ENCODE measurements at regions not wholly inside any gene's neighbourhood (a gene's known extent, or its start where the extent isn't known, plus 50 kb on each side); places are given as distances from the start of the nearest gene placed in this dataset.
"Not testable (repeated sequence)": the region's sequence is repeated elsewhere in the genome, so short reads cannot be mapped to it uniquely, and the experiment has no call there.

GRCh38 chr19:20359933-20360720 is 193.1 kb downstream of the ZNF486 start:
- Mint-ChIP-seq H3K27ac (no peak overlapping the region), H3K27me3 (no peaks in the 10 kb centered on the region), H3K36me3 (ENCODE audit: low read depth) (no peaks in the 10 kb centered on the region), H3K4me1 (no peaks in the 10 kb centered on the region), H3K9me3 (peaks cover 32% of the 10 kb centered on the region), H3K4me3 (no peak overlapping the region)
- ChIA-PET POLR2A (no interaction called here), CTCF (no interaction called here)
- DNase-seq, result no peak

GRCh38 chr19:20358841-20359465 is 191.9 kb downstream of the ZNF486 start:
- POLR2A ChIA-PET; CTCF ChIA-PET; H3K4me3 Mint-ChIP-seq; H3K4me1 Mint-ChIP-seq; H3K27me3 Mint-ChIP-seq; H3K27ac Mint-ChIP-seq; DNase-seq; H3K36me3 Mint-ChIP-seq (ENCODE audit: low read depth): not testable (repeated sequence)
- H3K9me3 Mint-ChIP-seq, result peaks cover 28% of the 10 kb centered on the region

GRCh38 chr19:20357921-20358320 is 190.9 kb downstream of the ZNF486 start:
- ChIA-PET CTCF (interaction anchor here (0.7 kb wide), 1 partner anchor 98 kb away, joined by 3 read pairs; no protein-coding TSS in a partner anchor), POLR2A (no interaction called here)
- Mint-ChIP-seq H3K36me3 (ENCODE audit: low read depth) (no peaks in the 10 kb centered on the region), H3K27me3 (no peaks in the 10 kb centered on the region), H3K4me3 (no peak overlapping the region), H3K4me1 (no peaks in the 10 kb centered on the region), H3K27ac (no peak overlapping the region), H3K9me3 (peaks cover 22% of the 10 kb centered on the region)
- no peak for DNase-seq

- Mint-ChIP-seq H3K36me3 (ENCODE audit: low read depth) (no peaks in the 10 kb centered on the region), H3K4me3 (no peak overlapping the region), H3K9me3 (peaks cover 8% of the 10 kb centered on the region), H3K27ac (no peak overlapping the region), H3K4me1 (no peaks in the 10 kb centered on the region), H3K27me3 (no peaks in the 10 kb centered on the region)
- ChIA-PET CTCF (no interaction called here), POLR2A (no interaction called here)
- no peak for DNase-seq
Measured at GRCh38 chr19:20351244-20351643, 184.2 kb downstream of the ZNF486 start.

GRCh38 chr19:20349206-20349605 is 182.2 kb downstream of the ZNF486 start:
- no peak for DNase-seq
- CTCF ChIA-PET, result no interaction called here
- H3K4me1 Mint-ChIP-seq, result no peaks in the 10 kb centered on the region
- POLR2A ChIA-PET, result no interaction called here
- H3K4me3 Mint-ChIP-seq, result no peak overlapping the region
- H3K36me3 Mint-ChIP-seq (ENCODE audit: low read depth), result no peaks in the 10 kb centered on the region
- peaks cover 8% of the 10 kb centered on the region for H3K9me3 Mint-ChIP-seq
- H3K27me3 Mint-ChIP-seq, result no peaks in the 10 kb centered on the region
- no peak overlapping the region for H3K27ac Mint-ChIP-seq

- CTCF ChIA-PET, result no interaction called here
- H3K36me3 Mint-ChIP-seq (ENCODE audit: low read depth), result no peaks in the 10 kb centered on the region
- no peak for DNase-seq
Measured at GRCh38 chr19:20339444-20339843, 172.4 kb downstream of the ZNF486 start.

GRCh38 chr19:20334760-20335159 is 167.7 kb downstream of the ZNF486 start:
- Mint-ChIP-seq H3K36me3 (ENCODE audit: low read depth) (no peaks in the 10 kb centered on the region), H3K4me3 (no peak overlapping the region), H3K4me1 (no peaks in the 10 kb centered on the region), H3K9me3 (peaks cover 22% of the 10 kb centered on the region), H3K27me3 (no peaks in the 10 kb centered on the region), H3K27ac (no peak overlapping the region)
- no peak for DNase-seq
- ChIA-PET POLR2A (no interaction called here), CTCF (no interaction called here)

More at GRCh38 chr19:20339444-20339843, 172.4 kb downstream of the ZNF486 start:
- Mint-ChIP-seq H3K9me3 (peaks cover 17% of the 10 kb centered on the region), H3K4me3 (no peak overlapping the region), H3K27me3 (no peaks in the 10 kb centered on the region), H3K4me1 (no peaks in the 10 kb centered on the region), H3K27ac (no peak overlapping the region)
- POLR2A ChIA-PET, result no interaction called here

- Mint-ChIP-seq H3K27ac (no peak overlapping the region), H3K4me3 (no peak overlapping the region), H3K9me3 (peaks cover 22% of the 10 kb centered on the region), H3K36me3 (ENCODE audit: low read depth) (no peaks in the 10 kb centered on the region), H3K4me1 (no peaks in the 10 kb centered on the region), H3K27me3 (no peaks in the 10 kb centered on the region)
- no peak for DNase-seq
- ChIA-PET CTCF (no interaction called here), POLR2A (no interaction called here)
Measured at GRCh38 chr19:20333508-20333907, 166.5 kb downstream of the ZNF486 start.

- no peak for DNase-seq
- Mint-ChIP-seq H3K4me1 (no peaks in the 10 kb centered on the region), H3K27ac (no peak overlapping the region), H3K36me3 (ENCODE audit: low read depth) (no peaks in the 10 kb centered on the region), H3K9me3 (peaks cover 16% of the 10 kb centered on the region), H3K27me3 (no peaks in the 10 kb centered on the region), H3K4me3 (no peak overlapping the region)
- CTCF ChIA-PET, result no interaction called here
- POLR2A ChIA-PET, result no interaction called here
Measured at GRCh38 chr19:20325151-20325550, 158.1 kb downstream of the ZNF486 start.

- Mint-ChIP-seq H3K4me1 (no peaks in the 10 kb centered on the region), H3K4me3 (no peak overlapping the region), H3K27me3 (no peaks in the 10 kb centered on the region), H3K9me3 (peaks cover 23% of the 10 kb centered on the region), H3K27ac (no peak overlapping the region), H3K36me3 (ENCODE audit: low read depth) (no peaks in the 10 kb centered on the region)
- DNase-seq, result no peak
- POLR2A ChIA-PET, result no interaction called here
- CTCF ChIA-PET, result no interaction called here
Measured at GRCh38 chr19:20321139-20321763, 154.2 kb downstream of the ZNF486 start.

- ChIA-PET CTCF (no interaction called here), POLR2A (no interaction called here)
- H3K36me3 Mint-ChIP-seq (ENCODE audit: low read depth), result no peaks in the 10 kb centered on the region
- H3K27me3 Mint-ChIP-seq, result no peaks in the 10 kb centered on the region
- DNase-seq, result no peak
- peaks cover 23% of the 10 kb centered on the region for H3K9me3 Mint-ChIP-seq
- H3K4me3 Mint-ChIP-seq, result no peak overlapping the region
- no peak overlapping the region for H3K27ac Mint-ChIP-seq
- no peaks in the 10 kb centered on the region for H3K4me1 Mint-ChIP-seq
Measured at GRCh38 chr19:20320191-20320590, 153.2 kb downstream of the ZNF486 start.

GRCh38 chr19:20318616-20319015 is 151.6 kb downstream of the ZNF486 start:
- Mint-ChIP-seq H3K27me3 (no peaks in the 10 kb centered on the region), H3K27ac (no peak overlapping the region), H3K4me1 (no peaks in the 10 kb centered on the region), H3K4me3 (no peak overlapping the region), H3K9me3 (peaks cover 22% of the 10 kb centered on the region), H3K36me3 (ENCODE audit: low read depth) (no peaks in the 10 kb centered on the region)
- ChIA-PET POLR2A (no interaction called here), CTCF (no interaction called here)
- no peak for DNase-seq

- no peaks in the 10 kb centered on the region for H3K36me3 Mint-ChIP-seq (ENCODE audit: low read depth)
- H3K4me3 Mint-ChIP-seq, result no peak overlapping the region
- no peak overlapping the region for H3K27ac Mint-ChIP-seq
- ChIA-PET CTCF (no interaction called here), POLR2A (no interaction called here)
- DNase-seq, result no peak
- no peaks in the 10 kb centered on the region for H3K4me1 Mint-ChIP-seq
- H3K9me3 Mint-ChIP-seq, result peaks cover 14% of the 10 kb centered on the region
- H3K27me3 Mint-ChIP-seq, result no peaks in the 10 kb centered on the region
Measured at GRCh38 chr19:20315543-20315942, 148.5 kb downstream of the ZNF486 start.

Measured in activated CD4-positive, alpha-beta T cell treated with anti-CD3 and anti-CD28 coated beads, Interleukin-2, amount 10 ng/mL, durations not matched to agents 7 days and 5 days (primary cell).